ENCODE measurements at regions not wholly inside any gene's neighbourhood (a gene's known extent, or its start where the extent isn't known, plus 50 kb on each side); places are given as distances from the start of the nearest gene placed in this dataset.
"Not testable (repeated sequence)": the region's sequence is repeated elsewhere in the genome, so short reads cannot be mapped to it uniquely, and the experiment has no call there.

GRCh38 chr18:7178568-7178967 is 52.3 kb upstream of the LRRC30 start:
- H3K4me1 ChIP-seq; H3K27me3 ChIP-seq (ENCODE audit: insufficient read depth in 3 of 3, low read length in 2 of 3); H3K4me3 ChIP-seq; ATAC-seq; DNase-seq; H3K36me3 ChIP-seq (ENCODE audit: insufficient read depth in 1 of 2, low read depth in 1 of 2); H3K27ac ChIP-seq; H3K9me3 ChIP-seq: not testable (repeated sequence)
- intact Hi-C loops (cut with DNase I) = loop anchor here in 1 of 2 donors (2.0 kb wide), 1 partner anchor 258 kb away; no protein-coding TSS in a partner anchor
- 86 to 93% (median 89%) methylated on average over 10 to 21 of the region's 21 CpGs for WGBS, 3 donors

GRCh38 chr18:7177116-7177744 is 53.7 kb upstream of the LRRC30 start:
- no peaks in the 10 kb centered on the region for H3K4me1 ChIP-seq
- peak in 2 of 4 donors; percentile 58 to 77 for ATAC-seq

GRCh38 chr18:7174344-7175095 is 56.4 kb upstream of the LRRC30 start:
- peak; percentile 7 for TF ChIP-seq CTCF (IDR thresholded peaks at IDR 0.05)
- no peaks in the 10 kb centered on the region for H3K27me3 ChIP-seq (ENCODE audit: insufficient read depth in 3 of 3, low read length in 2 of 3)
- H3K4me1 ChIP-seq = no peaks in the 10 kb centered on the region
- no peaks in the 10 kb centered on the region for H3K36me3 ChIP-seq (ENCODE audit: insufficient read depth in 1 of 2, low read depth in 1 of 2)
- ATAC-seq (peak; percentile 55 to 79 (median 68)), DNase-seq (peak in 1 of 2 donors; percentile 26)
- intact Hi-C loops (cut with DNase I) = no loop called here
- H3K27ac ChIP-seq = no peak overlapping the region
- WGBS, 3 donors = 40 to 63% (median 49%) methylated on average over 14 of the region's 14 CpGs
- H3K4me3 ChIP-seq = no peak overlapping the region
- H3K9me3 ChIP-seq = no peaks in the 10 kb centered on the region

More at GRCh38 chr18:7177116-7177744, 53.7 kb upstream of the LRRC30 start:
- no peaks in the 10 kb centered on the region for H3K9me3 ChIP-seq
- no peak overlapping the region for H3K4me3 ChIP-seq
- H3K27me3 ChIP-seq (ENCODE audit: insufficient read depth in 3 of 3, low read length in 2 of 3) = no peaks in the 10 kb centered on the region
- WGBS, 3 donors = 47 to 57% (median 54%) methylated on average over 4 of the region's 4 CpGs
- intact Hi-C loops (cut with DNase I) = no loop called here
- DNase-seq = no peak
- no peak overlapping the region for H3K27ac ChIP-seq
- no peaks in the 10 kb centered on the region for H3K36me3 ChIP-seq (ENCODE audit: insufficient read depth in 1 of 2, low read depth in 1 of 2)
- TF ChIP-seq CTCF (IDR thresholded peaks at IDR 0.05) = peak; percentile 53

- 92 to 95% (median 95%) methylated on average over 15 of the region's 15 CpGs for whole genome bisulfite sequencing, 3 donors
- Histone ChIP-seq H3K27me3 (ENCODE audit: insufficient read depth in 3 of 3, low read length in 2 of 3) (no peaks in the 10 kb centered on the region), H3K4me3 (no peak overlapping the region)
These were observed 55.6 kb upstream of the LAMA1 start for GRCh38 chr18:7173216-7173615.

More at GRCh38 chr18:7173216-7173615, 55.6 kb upstream of the LAMA1 start:
- no peak overlapping the region for H3K27ac ChIP-seq
- DNase-seq (no peak), ATAC-seq (no peak)
- intact Hi-C loops (cut with DNase I) = no loop called here
- no peaks in the 10 kb centered on the region for H3K9me3 ChIP-seq
- TF ChIP-seq CTCF (IDR thresholded peaks at IDR 0.05) = no peak
- H3K4me1 ChIP-seq = no peaks in the 10 kb centered on the region
- H3K36me3 ChIP-seq (ENCODE audit: insufficient read depth in 1 of 2, low read depth in 1 of 2) = no peaks in the 10 kb centered on the region
